ENCODE measurements at regions not wholly inside any gene's neighbourhood (a gene's known extent, or its start where the extent isn't known, plus 50 kb on each side); places are given as distances from the start of the nearest gene placed in this dataset.

DNA sequence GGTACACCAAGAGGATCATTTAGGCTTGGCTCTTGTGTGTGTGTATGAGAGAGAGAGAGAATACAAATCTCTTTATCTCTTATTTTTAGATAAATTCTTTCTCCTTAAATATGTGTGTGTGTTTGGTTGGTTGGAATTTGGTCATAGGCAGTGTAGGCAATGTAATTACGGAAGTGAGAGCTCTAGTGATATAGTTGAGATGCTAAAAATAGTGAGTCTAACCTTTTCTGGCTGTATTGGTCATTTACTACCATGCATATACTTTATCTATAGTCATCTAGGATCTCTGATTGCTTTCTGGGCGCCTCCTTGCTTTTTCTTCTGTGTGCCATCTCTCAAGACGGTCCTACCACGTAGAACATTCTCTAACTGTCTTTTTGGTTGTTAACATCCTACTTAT, 250.2 kb downstream of the NUF2 start:
- TF ChIP-seq, protein P1, sequence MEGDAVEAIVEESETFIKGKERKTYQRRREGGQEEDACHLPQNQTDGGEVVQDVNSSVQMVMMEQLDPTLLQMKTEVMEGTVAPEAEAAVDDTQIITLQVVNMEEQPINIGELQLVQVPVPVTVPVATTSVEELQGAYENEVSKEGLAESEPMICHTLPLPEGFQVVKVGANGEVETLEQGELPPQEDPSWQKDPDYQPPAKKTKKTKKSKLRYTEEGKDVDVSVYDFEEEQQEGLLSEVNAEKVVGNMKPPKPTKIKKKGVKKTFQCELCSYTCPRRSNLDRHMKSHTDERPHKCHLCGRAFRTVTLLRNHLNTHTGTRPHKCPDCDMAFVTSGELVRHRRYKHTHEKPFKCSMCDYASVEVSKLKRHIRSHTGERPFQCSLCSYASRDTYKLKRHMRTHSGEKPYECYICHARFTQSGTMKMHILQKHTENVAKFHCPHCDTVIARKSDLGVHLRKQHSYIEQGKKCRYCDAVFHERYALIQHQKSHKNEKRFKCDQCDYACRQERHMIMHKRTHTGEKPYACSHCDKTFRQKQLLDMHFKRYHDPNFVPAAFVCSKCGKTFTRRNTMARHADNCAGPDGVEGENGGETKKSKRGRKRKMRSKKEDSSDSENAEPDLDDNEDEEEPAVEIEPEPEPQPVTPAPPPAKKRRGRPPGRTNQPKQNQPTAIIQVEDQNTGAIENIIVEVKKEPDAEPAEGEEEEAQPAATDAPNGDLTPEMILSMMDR (conservative IDR thresholded peaks at IDR 0.05; ENCODE audit: low read length), result no peak
- no peak for TF ChIP-seq EZH2phosphoT487 (IDR thresholded peaks at IDR 0.05; ENCODE audit: borderline replicate concordance, low read depth, low read length)
